ENCODE measurements at regions not wholly inside any gene's neighbourhood (a gene's known extent, or its start where the extent isn't known, plus 50 kb on each side); places are given as distances from the start of the nearest gene placed in this dataset.
A peak's percentile ranks its signal among the peaks of the same experiment; 100 is the strongest.

DNA sequence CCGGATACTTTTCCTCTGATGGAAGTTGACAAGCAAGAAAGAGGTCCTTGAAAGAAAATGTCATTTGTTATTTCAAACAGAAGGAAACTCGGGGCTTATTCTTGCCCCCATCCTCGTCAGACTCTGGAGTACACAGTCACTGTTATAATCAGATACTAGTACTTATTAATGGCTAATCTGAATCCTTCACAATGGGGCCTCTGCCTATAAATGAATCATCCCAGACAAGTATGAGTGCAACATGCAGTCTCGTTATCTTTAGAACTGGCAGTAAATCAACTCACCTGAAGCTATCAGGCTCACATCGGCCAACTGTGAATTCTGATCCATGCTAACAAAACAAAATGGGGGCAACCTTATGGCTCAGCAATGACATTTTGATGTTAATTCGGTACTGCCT, 216.7 kb downstream of the GRIN2B start:
- DNase-seq (ENCODE audit: low read depth) = peak; percentile 56

DNA sequence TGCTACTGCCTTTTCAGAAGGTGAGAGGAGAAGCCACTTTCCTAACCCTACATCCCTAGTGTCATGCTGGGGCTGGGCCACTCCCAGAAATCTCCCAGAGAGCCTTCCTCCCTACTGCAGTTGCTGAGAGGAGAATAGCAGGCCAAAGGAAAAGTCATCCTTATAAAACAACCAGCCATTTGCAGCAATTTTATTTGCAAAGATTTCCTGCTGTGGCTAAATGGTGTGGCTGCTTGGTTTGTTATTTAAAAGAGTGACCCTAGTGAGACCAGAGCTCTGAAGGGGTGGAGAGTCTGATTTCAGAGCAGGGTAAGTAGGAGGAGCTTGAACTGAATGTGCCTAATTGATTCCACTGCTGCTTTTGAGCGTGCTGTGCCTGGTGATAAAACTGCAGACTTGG, 232.0 kb downstream of the GRIN2B start:
- DNase-seq (ENCODE audit: low read depth) = no peak

DNA sequence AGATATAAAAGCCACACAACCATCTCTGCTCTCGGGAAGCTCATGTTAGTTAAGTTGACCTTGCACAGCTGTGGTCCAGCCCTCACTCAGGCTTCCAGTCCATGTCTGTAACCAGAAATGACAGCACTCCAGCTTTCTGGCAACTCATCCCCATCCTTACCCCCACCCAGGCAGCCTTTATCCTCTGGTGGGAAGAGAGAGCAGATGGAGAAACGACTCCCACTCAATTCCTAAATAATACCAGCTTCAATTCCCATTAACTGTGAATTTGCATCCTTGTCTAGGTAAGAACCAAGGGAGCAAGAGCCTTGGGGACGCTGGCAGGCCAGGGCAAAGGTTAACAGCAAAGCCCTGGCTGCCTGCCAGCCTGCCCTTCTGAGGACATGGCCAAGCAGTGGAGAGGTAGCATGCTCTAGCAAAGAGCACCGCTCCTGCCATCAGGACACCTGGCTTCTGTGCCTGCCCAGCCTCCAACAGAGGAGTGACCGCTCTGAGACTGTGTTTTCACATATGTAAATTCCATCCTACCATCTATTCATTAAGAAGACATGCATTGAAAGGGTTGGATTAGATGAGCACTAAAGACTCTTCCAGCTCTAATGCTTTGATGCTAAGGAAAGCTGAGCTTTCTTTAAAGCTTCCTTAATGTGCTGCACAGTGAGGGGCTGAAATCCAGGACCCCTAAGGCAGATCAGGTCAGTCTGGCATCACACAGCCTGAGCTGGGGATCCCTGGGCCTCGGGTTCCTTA, 236.1 kb downstream of the GRIN2B start:
- no peak for DNase-seq (ENCODE audit: low read depth)

DNA sequence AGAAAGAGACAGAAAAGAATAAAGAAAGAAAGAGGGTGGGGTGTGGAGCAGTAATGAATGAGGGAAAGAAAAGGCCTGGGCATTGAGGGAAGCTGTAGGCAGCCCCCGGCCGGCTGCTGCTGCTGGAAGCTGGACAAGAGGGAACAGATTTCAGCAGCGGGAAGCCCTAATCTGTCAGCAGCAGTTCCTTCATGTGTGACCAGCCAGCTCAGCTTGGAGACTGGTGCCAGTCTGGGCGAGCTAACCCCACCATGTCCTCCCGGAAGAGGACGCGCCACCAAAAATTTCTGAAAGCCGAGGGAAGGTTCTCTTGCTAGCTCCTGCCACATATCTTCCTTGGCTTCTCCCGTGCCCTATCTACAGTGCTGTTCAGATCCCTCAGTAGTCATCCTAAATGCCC, 236.8 kb downstream of the GRIN2B start:
- DNase-seq (ENCODE audit: low read depth) = no peak

DNA sequence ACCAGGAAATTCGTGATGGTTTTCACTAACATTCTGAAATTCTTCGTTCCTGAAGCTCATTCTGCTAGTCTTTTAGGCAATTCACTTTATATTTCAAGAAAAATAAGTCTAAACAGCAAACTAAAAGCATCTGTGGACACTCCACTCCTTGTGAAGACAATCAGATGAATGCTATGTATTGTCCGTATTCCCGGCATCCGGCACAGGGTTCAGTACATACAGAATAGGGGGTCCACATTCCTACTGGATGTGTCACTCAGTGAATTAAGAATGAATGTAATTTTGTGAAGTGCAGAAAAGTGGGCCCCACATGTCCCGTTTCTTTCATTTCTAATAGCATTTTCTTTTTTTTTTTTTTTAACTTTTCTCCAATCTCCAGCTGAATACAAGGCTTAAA, 241.3 kb downstream of the GRIN2B start:
- no peak for DNase-seq (ENCODE audit: low read depth)

DNA sequence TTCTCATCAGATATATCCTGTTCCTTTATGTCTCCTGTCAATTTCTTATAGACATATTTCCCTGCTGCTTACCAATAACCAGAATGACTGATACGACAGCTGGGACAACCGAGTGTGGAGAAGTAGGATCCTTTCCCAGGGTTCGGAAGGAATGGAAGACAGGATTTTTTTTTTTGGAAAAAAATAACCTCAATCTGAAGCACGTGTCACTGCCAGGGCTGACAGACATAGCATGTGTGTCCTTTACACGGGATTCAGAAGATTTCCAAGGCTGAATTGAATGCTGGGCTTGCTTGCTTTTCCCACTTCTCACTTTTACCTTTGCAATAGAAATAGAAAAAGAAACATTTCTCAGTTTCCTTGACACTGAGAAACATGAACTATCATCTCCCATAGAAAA, 245.7 kb downstream of the GRIN2B start:
- no peak for DNase-seq (ENCODE audit: low read depth)

DNA sequence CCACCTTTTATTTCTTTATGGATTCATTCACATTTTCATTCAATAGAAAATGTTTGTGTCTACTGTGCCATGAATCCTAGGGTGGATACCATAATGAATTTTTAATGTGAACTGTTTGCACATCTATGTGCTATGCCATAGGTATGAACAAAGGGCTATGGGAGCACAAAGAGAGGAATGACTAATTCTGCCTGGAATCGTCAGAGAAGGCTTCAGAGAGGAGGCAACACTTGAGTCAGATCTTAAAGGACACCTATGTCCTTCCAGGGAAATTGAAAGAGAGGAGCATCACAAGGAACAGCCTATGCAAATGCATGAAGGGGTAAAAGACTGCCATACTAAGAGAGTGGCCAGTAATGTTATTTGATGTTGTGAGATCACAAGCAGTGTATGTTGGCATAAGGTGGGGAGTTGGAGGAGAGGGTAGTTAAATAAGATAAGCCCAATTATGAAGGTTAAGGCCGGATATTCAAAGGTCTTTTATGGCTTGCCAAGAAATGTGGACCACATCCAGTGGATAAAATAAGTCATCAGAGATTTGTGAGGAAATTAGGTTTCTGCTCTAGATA, 246.7 kb downstream of the GRIN2B start:
- DNase-seq (ENCODE audit: low read depth) = no peak

DNA sequence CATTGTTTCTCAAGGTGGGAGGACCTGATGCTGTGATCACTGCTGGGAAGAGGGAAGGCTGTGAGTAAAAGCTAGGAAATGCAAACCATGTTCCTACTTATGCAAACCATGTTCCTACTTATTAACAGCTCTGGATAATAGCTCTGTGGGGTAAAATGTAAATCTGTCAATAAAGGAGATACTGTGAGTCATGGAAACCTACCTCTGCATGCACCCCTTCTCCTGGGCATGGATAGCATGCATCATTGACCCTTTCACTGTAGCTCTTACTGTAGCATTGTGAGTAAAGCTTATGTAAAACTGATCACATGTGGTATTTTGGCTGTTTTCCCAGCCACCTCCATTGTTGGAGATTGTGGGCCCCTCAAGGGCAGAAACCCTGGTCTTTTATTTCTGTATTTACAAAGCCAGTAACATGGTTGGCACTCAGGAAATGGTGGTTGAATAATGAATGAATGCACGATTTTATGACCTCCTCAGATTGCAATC, 253.7 kb downstream of the GRIN2B start:
- DNase-seq (ENCODE audit: low read depth) = peak; percentile 100

DNA sequence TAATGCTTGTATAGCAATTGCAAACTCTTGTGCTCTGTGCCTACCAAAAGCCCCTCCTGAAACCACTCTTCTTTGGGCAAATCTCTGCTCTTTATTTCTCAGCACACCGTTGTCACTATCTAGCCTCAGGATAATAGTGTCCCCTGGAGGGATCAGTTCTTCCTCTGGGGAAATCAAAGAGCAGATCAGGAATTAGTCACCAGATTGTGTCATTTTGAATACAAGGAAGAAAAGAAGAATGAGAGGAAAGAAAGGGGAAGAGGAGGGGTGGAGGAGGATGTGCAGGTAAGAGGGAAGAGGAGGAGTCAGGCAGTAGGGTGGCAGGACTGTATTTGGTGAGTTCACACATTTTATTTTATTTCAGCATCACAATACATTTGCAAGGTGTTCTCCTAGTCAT, 256.4 kb downstream of the GRIN2B start:
- peak; percentile 56 for DNase-seq (ENCODE audit: low read depth)

DNA sequence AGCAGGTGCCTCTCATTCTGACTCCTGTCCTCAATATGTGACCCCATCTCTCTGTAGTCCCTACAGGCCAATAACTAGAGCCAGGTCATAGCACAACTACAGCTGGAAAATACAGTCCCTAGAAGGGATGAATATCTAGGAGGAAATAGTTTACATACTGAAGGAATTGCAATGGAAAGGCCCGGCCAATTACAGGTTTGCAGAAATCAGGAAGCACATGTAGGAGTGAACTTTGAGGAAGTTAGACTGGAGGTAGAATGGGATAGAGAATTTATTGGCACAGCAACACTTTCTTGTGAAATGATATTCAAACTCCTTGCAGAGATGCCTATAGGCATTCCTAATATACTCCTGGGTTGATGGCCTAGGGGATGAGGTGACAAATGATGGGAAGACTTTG, 257.3 kb downstream of the GRIN2B start:
- DNase-seq (ENCODE audit: low read depth) = no peak

DNA sequence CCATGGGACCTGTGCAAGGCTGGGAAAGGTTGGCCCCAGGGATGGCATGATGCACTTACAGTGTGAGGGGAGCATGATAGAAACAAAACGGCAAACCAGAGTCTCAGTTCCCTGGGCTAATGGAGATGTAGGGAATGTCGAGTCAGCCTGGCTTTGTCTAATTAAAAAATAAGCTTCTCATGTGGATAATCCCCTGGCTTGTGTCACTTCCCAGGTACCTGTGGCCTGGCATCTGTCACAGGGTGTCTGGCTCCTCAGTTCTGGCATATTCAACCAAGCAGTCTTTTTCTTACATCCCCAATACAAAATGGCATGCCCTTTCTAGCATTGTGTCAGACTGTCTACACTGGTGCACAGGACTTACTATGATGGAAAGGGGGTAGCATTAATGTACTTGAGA, 261.4 kb downstream of the GRIN2B start:
- no peak for DNase-seq (ENCODE audit: low read depth)

DNA sequence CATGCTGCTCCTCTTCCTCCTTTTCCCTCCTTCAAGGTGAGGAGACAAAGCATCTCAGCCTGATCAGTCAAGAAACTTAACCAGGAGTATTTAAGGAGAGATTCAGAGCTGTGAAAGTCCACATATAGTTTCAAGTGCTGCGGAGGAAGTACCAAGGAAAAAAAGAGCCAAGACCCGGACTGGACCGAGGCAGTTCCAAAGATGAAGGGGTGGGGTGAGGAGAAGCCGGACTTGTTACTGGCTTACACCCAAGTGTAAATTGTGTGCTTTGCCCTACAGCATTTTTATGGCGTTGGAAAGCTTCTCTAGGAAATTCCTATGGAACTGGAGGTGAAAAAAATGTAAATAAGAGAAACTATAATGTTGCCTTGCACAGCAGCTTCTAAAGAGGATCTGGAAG, 263.1 kb downstream of the GRIN2B start:
- DNase-seq (ENCODE audit: low read depth) = peak; percentile 16

DNA sequence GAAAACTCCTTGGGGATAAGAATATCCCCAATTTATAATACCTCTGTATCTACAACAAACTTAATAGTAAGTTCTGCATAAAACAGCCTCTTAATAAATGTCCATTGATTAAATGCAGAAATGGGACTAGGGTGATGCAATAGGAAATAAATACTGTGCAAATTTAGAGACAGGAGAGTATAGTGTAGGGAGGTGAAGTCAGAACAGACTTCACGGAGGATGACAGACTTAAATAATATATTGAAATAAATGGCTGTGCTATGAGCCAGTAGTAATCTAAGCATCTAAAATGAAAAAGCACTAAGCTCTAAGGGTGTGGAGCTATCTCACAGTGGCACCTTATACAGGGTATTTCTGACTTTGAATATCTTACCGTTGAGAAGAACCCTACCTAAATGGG, 265.3 kb downstream of the GRIN2B start:
- DNase-seq (ENCODE audit: low read depth) = no peak

DNA sequence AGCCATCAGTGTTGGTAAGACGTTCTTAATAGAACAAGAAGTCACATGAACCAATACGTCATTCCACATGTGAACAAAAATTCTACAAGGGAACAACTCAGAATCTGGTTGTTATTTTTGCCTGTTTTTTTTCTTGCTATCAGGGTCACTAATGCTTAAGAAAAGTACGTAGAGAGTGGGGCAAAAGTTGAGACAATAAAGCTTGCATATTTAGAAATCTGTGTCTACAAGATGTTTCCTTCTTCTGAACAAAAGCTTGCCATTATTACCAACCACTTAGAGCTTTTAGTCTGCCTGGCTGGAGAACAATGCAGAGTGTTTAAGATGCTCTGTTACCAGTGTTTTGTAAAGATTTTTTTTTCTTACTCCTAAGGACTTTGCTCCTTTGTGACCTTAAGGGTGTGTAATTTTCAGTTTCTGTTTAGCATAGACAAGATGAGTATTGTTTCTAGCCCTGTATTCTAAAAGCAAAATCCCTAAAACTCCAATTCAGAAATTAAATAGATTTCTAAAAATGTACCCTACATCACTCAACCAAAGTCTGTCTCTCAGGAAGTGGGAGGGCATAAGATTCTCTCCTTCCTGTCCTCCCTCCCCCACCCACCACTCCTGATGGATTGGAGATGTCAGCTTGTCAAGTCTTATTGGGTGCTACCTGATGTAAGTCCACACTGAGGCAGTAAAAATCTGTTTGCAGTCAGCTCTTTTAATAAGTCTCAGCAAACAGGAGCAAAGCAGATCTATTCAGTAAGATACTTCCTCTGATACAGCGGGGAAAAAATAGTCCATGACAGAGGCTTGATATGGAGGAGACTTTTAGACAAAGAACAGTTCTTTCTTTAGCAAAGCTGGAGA, 267.6 kb downstream of the GRIN2B start:
- no peak for DNase-seq (ENCODE audit: low read depth)

DNA sequence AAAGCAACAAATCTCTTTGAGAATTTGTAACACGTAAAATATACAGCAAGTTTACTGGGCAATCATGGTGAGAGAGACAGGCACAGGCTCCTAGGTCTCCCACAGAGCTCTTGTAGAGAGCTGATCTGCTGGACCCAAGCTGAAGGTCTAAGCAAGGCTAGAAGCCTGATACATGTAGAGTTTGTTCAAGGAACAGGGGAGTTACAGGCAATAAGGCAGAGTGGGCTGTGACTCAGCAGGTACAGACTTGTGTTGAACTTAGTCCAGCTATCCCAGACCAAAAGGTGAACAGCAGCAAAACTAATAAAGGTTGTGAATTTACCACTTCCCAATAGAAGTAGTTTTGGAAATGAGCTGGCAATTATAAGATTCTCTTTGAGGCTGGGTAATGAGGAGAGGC, 273.6 kb downstream of the GRIN2B start:
- peak; percentile 49 for DNase-seq (ENCODE audit: low read depth)

DNA sequence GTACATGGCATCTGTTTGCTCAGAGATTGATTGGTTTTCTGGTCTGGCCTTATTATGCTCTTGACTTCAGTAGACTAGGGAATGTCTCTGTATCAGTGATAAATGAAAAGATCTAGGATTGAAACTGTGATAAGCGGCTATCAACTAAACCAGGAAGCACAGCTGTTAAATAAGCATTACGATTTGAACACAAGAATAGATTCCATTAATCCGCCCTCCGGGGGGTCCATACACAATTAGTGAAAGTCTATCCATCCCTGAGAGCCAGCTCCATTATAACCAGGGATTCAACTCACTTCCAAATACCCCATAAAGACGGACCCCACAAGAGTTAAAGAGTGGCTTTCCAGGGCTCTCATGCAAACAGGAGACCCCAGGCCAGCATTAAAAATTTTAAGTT, 279.0 kb downstream of the GRIN2B start:
- no peak for DNase-seq (ENCODE audit: low read depth)

DNA sequence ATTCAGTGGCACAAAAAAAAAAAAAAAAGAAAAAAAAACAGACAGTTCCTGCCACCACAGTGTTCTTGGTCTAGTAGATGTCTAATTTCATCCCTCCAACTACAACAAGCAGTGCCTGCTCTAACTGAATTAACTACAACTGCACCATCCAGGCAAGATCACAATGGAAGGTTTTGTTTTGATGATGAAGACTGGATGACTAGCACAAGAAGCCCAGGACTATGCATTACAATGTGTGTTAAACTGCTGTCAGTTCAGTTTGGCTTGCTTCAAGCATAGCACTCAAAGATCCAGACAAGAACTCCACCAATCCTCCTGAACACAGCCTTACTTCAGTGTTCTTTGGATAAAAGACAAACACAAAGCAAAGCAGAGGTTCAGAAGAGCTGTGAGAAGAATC, 279.9 kb downstream of the GRIN2B start:
- DNase-seq (ENCODE audit: low read depth) = no peak

DNA sequence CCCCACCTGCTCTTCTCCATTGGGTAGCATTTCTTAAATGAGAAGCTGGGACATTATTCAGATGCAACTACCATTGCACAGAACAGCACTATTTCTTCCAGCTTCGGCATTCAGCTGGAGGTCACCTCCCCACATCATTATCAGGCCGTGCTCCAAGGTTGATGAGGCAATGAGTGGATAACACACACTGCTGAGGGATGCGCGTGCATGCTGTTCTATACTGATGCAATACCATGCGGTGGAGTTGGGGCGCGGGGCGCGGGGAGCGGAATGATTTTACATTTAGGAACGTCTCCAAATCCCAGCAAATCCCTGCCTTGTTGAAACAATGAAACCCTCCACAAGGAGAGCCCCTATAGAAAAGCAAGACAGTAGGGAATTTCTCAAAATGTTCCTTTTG, 283.4 kb downstream of the GRIN2B start:
- no peak for DNase-seq (ENCODE audit: low read depth)

DNA sequence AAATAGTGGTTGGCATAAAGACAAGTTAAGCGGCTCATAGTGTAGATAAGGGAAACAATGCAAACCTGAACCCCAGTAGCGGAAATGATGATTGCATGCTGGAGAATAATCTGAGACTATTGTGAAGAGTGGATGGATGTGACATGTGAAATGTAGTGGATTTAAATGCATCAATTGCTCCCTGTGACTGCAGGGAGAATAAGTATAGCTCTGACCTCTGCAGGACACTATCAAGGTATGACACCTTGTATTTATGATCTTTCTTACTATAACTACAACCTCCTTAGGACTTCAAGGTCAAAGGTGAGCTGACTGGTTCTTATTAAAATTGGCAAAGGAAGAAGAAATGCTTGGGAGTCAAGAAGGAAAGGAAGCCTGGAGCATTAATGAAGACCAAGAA, 285.6 kb downstream of the GRIN2B start:
- no peak for DNase-seq (ENCODE audit: low read depth)

DNA sequence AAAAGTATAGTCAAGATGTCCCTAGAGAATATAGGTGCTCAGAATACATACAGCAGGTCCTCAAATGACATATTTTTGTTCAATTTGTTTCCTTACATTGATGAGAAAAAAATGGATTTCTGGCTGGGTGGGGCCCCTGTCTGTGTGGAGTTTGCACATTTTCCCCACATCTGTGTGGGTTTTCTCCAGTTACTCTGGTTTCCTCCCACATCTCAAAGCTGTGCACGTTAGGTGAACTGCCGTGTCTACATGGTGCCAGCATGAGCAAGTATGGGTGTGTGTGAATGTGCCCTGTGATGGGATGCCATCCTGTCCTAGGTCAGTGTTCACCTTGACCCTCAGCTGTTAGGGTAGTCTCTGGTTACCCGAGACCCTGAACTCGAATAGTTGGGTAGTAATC, 289.1 kb downstream of the GRIN2B start:
- DNase-seq (ENCODE audit: low read depth) = no peak

DNA sequence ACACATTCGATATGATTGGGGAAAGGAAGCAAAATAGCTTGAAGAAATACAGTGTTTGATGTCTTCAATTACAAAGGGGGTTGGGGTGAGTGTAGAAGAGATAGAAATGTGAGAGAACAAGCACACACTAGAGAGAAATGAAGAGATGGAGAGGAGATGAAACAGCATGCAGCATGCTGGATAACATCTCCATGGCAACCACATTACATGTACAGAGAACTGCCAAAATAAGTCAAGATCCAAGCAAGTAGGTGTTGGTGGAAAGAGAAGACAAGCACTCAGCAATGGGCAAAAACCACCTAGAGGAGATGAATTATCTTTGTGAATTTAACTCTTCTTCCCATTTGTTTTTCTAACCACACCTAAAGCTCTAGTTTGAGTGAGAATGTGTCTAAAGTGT, 289.8 kb downstream of the GRIN2B start:
- DNase-seq (ENCODE audit: low read depth) = no peak

DNA sequence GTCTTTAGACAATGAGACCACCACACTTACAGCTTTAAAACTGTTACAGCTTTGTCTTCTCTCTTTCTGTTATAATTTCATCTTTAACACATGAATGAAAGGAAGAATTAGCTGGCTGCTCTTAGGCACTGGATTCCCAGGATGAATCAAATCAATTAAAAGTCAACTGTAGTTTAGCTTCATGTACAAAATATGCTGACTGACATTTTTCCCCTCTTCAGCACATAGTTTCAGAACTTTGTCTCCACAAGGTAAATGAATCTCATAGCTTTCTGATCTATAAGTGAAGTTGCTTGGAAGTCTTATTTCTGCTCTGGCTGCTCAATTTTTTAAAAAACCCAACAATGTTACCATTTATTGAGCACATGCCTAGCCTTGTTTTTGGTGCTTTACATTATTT, 293.8 kb downstream of the GRIN2B start:
- no peak for DNase-seq (ENCODE audit: low read depth)

DNA sequence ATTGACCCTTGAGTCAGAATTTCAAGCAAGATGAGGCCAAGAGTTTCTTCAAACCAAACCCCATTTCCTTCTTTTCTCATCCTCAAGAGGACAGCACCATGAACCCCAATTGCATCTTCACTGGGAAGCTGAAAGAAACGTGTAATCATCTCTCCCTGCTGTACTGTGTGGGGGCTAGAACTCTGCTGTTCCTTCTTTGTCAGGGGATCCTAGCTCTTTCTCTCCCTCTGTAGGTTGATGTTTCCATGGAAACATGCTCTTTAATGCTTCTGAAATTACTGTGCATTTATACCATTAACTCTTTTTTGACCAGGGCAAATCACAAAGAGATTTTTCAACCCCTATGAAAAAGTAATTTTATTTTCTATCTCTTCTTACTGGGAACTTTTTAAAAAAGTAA, 295.1 kb downstream of the GRIN2B start:
- no peak for DNase-seq (ENCODE audit: low read depth)

All from renal cortical epithelial cell (primary cell).